ENCODE measurements at regions not wholly inside any gene's neighbourhood (a gene's known extent, or its start where the extent isn't known, plus 50 kb on each side); places are given as distances from the start of the nearest gene placed in this dataset.
"Not testable (repeated sequence)": the region's sequence is repeated elsewhere in the genome, so short reads cannot be mapped to it uniquely, and the experiment has no call there.

GRCh38 chr7:153638821-153639435, 413.3 kb upstream of the DPP6 start:
- DNase-seq, result no peak

- no peak for DNase-seq
These were observed 411.6 kb upstream of the DPP6 start for GRCh38 chr7:153640586-153640985.

GRCh38 chr7:153641199-153641598, 411.0 kb upstream of the DPP6 start:
- no peak for DNase-seq

GRCh38 chr7:153642989-153643388, 409.2 kb upstream of the DPP6 start:
- no peak for DNase-seq

GRCh38 chr7:153657182-153657800, 394.9 kb upstream of the DPP6 start:
- no peak for DNase-seq

- no peak for DNase-seq
These were observed 377.1 kb upstream of the DPP6 start for GRCh38 chr7:153675131-153675530.

GRCh38 chr7:153682628-153683027, 369.6 kb upstream of the DPP6 start:
- peak; percentile 6 for DNase-seq

- no peak for DNase-seq
These were observed 356.0 kb upstream of the DPP6 start for GRCh38 chr7:153696242-153696641.

- no peak for DNase-seq
These were observed 354.2 kb upstream of the DPP6 start for GRCh38 chr7:153698046-153698445.

- DNase-seq, result no peak
These were observed 350.5 kb upstream of the DPP6 start for GRCh38 chr7:153701678-153702077.

GRCh38 chr7:153723892-153724291, 328.3 kb upstream of the DPP6 start:
- not testable (repeated sequence) for DNase-seq

GRCh38 chr7:153731504-153731903, 320.7 kb upstream of the DPP6 start:
- DNase-seq, result not testable (repeated sequence)

- DNase-seq, result not testable (repeated sequence)
These were observed 308.8 kb upstream of the DPP6 start for GRCh38 chr7:153743434-153743833.

GRCh38 chr7:153747969-153748368, 304.2 kb upstream of the DPP6 start:
- DNase-seq, result peak; percentile 22

GRCh38 chr7:153748885-153749284, 303.3 kb upstream of the DPP6 start:
- peak; percentile 19 for DNase-seq

GRCh38 chr7:153765869-153766268, 286.3 kb upstream of the DPP6 start:
- DNase-seq, result not testable (repeated sequence)

GRCh38 chr7:153766926-153767325, 285.3 kb upstream of the DPP6 start:
- DNase-seq, result not testable (repeated sequence)

- no peak for DNase-seq
These were observed 279.2 kb upstream of the DPP6 start for GRCh38 chr7:153772966-153773365.

GRCh38 chr7:153776940-153777339, 275.3 kb upstream of the DPP6 start:
- not testable (repeated sequence) for DNase-seq

- DNase-seq, result not testable (repeated sequence)
These were observed 254.8 kb upstream of the DPP6 start for GRCh38 chr7:153797363-153797762.

GRCh38 chr7:153808117-153808516, 244.1 kb upstream of the DPP6 start:
- DNase-seq, result no peak

GRCh38 chr7:153829525-153829924, 222.7 kb upstream of the DPP6 start:
- DNase-seq, result no peak

- DNase-seq, result no peak
These were observed 220.0 kb upstream of the DPP6 start for GRCh38 chr7:153832160-153832559.

- peak; percentile 38 for DNase-seq
These were observed 217.1 kb upstream of the DPP6 start for GRCh38 chr7:153835103-153835502.

Data from left kidney (tissue), 1 donor.